ENCODE measurements at regions not wholly inside any gene's neighbourhood (a gene's known extent, or its start where the extent isn't known, plus 50 kb on each side); places are given as distances from the start of the nearest gene placed in this dataset.

- Histone ChIP-seq H3K27me3 (ENCODE audit: control insufficient read depth in 2 of 2, insufficient read depth in 2 of 2, low read length in 2 of 2) (peaks cover 10 to 16% of the 10 kb centered on the region in 2 experiments), H3K9ac (replicated peaks; ENCODE audit: extremely low read depth, insufficient read depth, low read length) (no peak overlapping the region), H3K79me2 (ENCODE audit: control insufficient read depth, insufficient read depth, low read length) (no peaks in the 10 kb centered on the region), H3K9me3 (replicated peaks; ENCODE audit: control insufficient read depth, insufficient read depth, low read length) (peaks cover under 1% of the 10 kb centered on the region), H3K4me2 (ENCODE audit: insufficient read depth, low read length) (no peak overlapping the region), H4K20me1 (replicated peaks; ENCODE audit: control insufficient read depth, extremely low read depth, insufficient read depth, low read length) (no peaks in the 10 kb centered on the region), H3K27ac (ENCODE audit: insufficient read depth, low read depth, low read length) (no peak overlapping the region), H3K4me1 (ENCODE audit: control insufficient read depth, extremely low read depth, insufficient read depth, low read length) (no peaks in the 10 kb centered on the region), H2AFZ (ENCODE audit: low read depth, low read length) (no peak overlapping the region), H3K9me1 (replicated peaks; ENCODE audit: control insufficient read depth, extremely low read depth, insufficient read depth, low read length) (no peaks in the 10 kb centered on the region), H3K36me3 (ENCODE audit: control insufficient read depth in 2 of 2, extremely low read depth in 1 of 2, insufficient read depth in 2 of 2, low read length in 2 of 2) (no peaks in the 10 kb centered on the region), H3K4me3 (replicated peaks in 1 of 3; ENCODE audit: insufficient read depth in 1 of 3, low read depth in 1 of 3, low read length in 3 of 3) (no peak overlapping the region)
- dilution Hi-C loops (cut with MboI; ENCODE audit: extremely low pct_ligation_motif_present, low sequenced_read_pairs) (no loop called here), intact Hi-C loops (cut with micrococcal nuclease) (no loop called here)
- BruUV-seq (replicated peaks), result no TSS peak
- FAIRE-seq, result no peak
- TF ChIP-seq CTCF (IDR thresholded peaks at IDR 0.05; ENCODE audit: extremely low read depth in 1 of 2, insufficient read depth in 1 of 2, low read depth in 1 of 2, low read length in 2 of 2) (no peak), EZH2 (IDR thresholded peaks at IDR 0.05; ENCODE audit: borderline replicate concordance, low read depth, low read length, severe bottlenecking) (no peak), POLR2A (IDR thresholded peaks at IDR 0.05; ENCODE audit: low read depth, low read length) (no peak), MAX (IDR thresholded peaks at IDR 0.05; ENCODE audit: insufficient read depth, insufficient read length) (no peak), FOS (IDR thresholded peaks at IDR 0.05; ENCODE audit: borderline replicate concordance, insufficient read depth, low read length) (no peak), POLR2AphosphoS5 (IDR thresholded peaks at IDR 0.05; ENCODE audit: insufficient read depth, low read depth, low read length) (no peak), MYC (IDR thresholded peaks at IDR 0.05; ENCODE audit: low read depth, low read length) (no peak), GATA2 (IDR thresholded peaks at IDR 0.05; ENCODE audit: insufficient read depth, insufficient read length, low read depth, low read length) (no peak), JUN (IDR thresholded peaks at IDR 0.05; ENCODE audit: borderline replicate concordance, insufficient read depth, insufficient read length, low read depth) (no peak)
- ChIA-PET POLR2A (no interaction called here), CTCF (interaction anchor here (1.5 to 1.6 kb wide), 2 partner anchors 17 to 423 kb away, joined by 3 to 5 read pairs; no protein-coding TSS in a partner anchor)
- no peak for DNase-seq (ENCODE audit: low read depth, low spot score)
Measured at GRCh38 chr21:35416866-35417489, 367.9 kb upstream of the RUNX1 start.

Data from endothelial cell of umbilical vein (primary cell).